GM06990 (cell line): ENCODE measurements at regions not wholly inside any gene's neighbourhood (a gene's known extent, or its start where the extent isn't known, plus 50 kb on each side); places are given as distances from the start of the nearest gene placed in this dataset.

Experiments
- DNase-seq: peaks from one replicate; pipeline ENCODE4 v3.0.0-alpha.2; 2011; ENCODE audit not compliant: insufficient read length; ENCODE audit errors: extremely low read depth
- H3K27me3 ChIP-seq: replicated peaks from 2 replicates; pipeline ENCODE4 v1.6.0; 2011; ENCODE audit warnings: low read length; ENCODE audit not compliant: control insufficient read depth, insufficient read depth
- H3K36me3 ChIP-seq: 2 replicates; pipeline ENCODE4 v1.5.1; 2011; ENCODE audit warnings: low read length; ENCODE audit not compliant: control insufficient read depth, insufficient read depth
- H3K4me3 ChIP-seq: replicated peaks from 2 replicates; pipeline ENCODE4 v1.5.1; 2011; ENCODE audit warnings: low read depth, mild to moderate bottlenecking, control low read depth, low read length
- CTCF ChIP-seq: IDR thresholded peaks from 2 replicates; pipeline ENCODE4 v1.5.1; 2011; ENCODE audit warnings: low read length, control low read depth, mild to moderate bottlenecking, inconsistent platforms; ENCODE audit not compliant: insufficient read depth, poor library complexity, severe bottlenecking

- Histone ChIP-seq H3K36me3 (no peaks in the 10 kb centered on the region), H3K4me3 (no peak overlapping the region), H3K27me3 (no peaks in the 10 kb centered on the region; the same call in 1 of the 2 replicates)
- no peak for DNase-seq
- TF ChIP-seq CTCF, result no peak
Measured at GRCh38 chr10:10798102-10798863, 219.4 kb upstream of the CELF2 start.

- no peak for DNase-seq
- TF ChIP-seq CTCF, result no peak
- Histone ChIP-seq H3K27me3 (no peaks in the 10 kb centered on the region; the same call in 1 of the 2 replicates), H3K36me3 (no peaks in the 10 kb centered on the region), H3K4me3 (no peak overlapping the region)
Measured at GRCh38 chr10:10798864-10799192, 218.8 kb upstream of the CELF2 start.

GRCh38 chr10:10800961-10801360 lies 216.7 kb upstream of the CELF2 start:
- no peaks in the 10 kb centered on the region for H3K36me3 ChIP-seq

GRCh38 chr10:10803278-10803677 lies 214.4 kb upstream of the CELF2 start:
- H3K4me3 ChIP-seq, result no peak overlapping the region
- TF ChIP-seq CTCF, result no peak
- no peak for DNase-seq
- no peaks in the 10 kb centered on the region for H3K36me3 ChIP-seq
- no peaks in the 10 kb centered on the region for H3K27me3 ChIP-seq

More at GRCh38 chr10:10800961-10801360, 216.7 kb upstream of the CELF2 start:
- Histone ChIP-seq H3K27me3 (no peaks in the 10 kb centered on the region; the same call in 1 of the 2 replicates), H3K4me3 (no peak overlapping the region)
- no peak for DNase-seq
- no peak for TF ChIP-seq CTCF

GRCh38 chr10:10804061-10804460 lies 213.6 kb upstream of the CELF2 start:
- Histone ChIP-seq H3K27me3 (no peaks in the 10 kb centered on the region), H3K36me3 (no peaks in the 10 kb centered on the region), H3K4me3 (no peak overlapping the region)
- TF ChIP-seq CTCF, result no peak
- DNase-seq, result no peak
